ENCODE measurements at regions not wholly inside any gene's neighbourhood (a gene's known extent, or its start where the extent isn't known, plus 50 kb on each side); places are given as distances from the start of the nearest gene placed in this dataset.

DNA sequence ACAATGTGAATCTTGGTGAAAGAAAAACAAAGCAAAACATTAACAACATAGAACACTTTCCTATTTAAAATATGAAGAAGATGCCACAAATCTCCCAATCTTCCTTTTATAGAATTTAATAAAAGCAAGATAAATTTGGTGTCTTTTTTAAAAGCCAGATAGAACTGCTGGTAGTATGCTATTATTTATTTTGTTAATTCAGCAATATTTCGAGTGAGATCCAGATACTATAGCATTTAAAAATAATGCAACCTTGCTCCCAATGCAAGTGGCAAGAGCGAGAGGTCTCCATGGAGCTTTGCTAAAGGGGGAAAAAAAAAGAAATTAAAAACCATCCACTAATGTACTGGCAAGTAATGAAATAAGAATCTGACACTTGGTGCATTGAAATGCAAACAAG lies 121.8 kb downstream of the IL20RB start:
- Histone ChIP-seq H3K27me3 (replicated peaks in 2 of 5; ENCODE audit: control insufficient read depth in 4 of 5, insufficient read depth in 5 of 5, low read length in 4 of 5) (peaks cover 0 to 9% (median under 1%) of the 10 kb centered on the region in 5 experiments), H3K4me3 (ENCODE audit: control insufficient read depth in 1 of 7, extremely low read depth in 1 of 7, insufficient read depth in 4 of 7, low read depth in 2 of 7, low read length in 6 of 7) (no peak overlapping the region), H3K36me3 (ENCODE audit: control insufficient read depth in 4 of 4, insufficient read depth in 4 of 4, low read length in 3 of 4) (no peaks in the 10 kb centered on the region), H3K4me1 (ENCODE audit: control extremely low read depth in 1 of 4, control insufficient read depth in 4 of 4, insufficient read depth in 4 of 4, low read length in 3 of 4) (no peaks in the 10 kb centered on the region), H3K9me3 (ENCODE audit: control extremely low read depth in 1 of 5, control insufficient read depth in 4 of 5, insufficient read depth in 2 of 5, low read depth in 1 of 5, low read length in 4 of 5) (no peaks in the 10 kb centered on the region), H3K27ac (ENCODE audit: insufficient read depth in 1 of 2, low read depth in 1 of 2, low read length in 2 of 2, poor library complexity in 1 of 2, severe bottlenecking in 2 of 2) (no peak overlapping the region)
- ChIA-PET POLR2A (no interaction called here), CTCF (no interaction called here)
- no CpG with 5 or more reads among the region's 2 CpGs for WGBS (ENCODE audit: insufficient coverage)
- no peak for DNase-seq

DNA sequence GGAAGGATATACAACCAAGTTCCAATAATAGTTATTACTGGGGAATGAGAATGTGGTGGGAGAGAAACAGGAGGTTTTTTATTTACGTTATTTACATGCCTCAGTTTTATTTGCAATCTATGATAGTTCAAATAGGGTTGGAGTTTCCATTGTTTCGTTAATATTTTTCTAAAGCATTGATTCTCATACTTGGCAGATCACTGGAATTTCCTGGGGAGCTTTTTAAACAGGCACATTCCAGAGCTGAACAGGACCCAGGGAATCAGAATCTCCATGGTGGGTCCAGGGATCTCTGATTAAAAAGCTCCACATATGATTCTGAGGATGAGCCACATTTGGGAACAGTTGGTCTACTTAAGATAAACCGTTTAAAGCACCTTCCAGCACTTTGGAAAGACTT lies 123.9 kb downstream of the IL20RB start:
- DNase-seq = no peak
- H3K4me3 ChIP-seq (ENCODE audit: control insufficient read depth in 1 of 7, extremely low read depth in 1 of 7, insufficient read depth in 4 of 7, low read depth in 2 of 7, low read length in 6 of 7) = no peak overlapping the region
- H3K4me1 ChIP-seq (ENCODE audit: control extremely low read depth in 1 of 4, control insufficient read depth in 4 of 4, insufficient read depth in 4 of 4, low read length in 3 of 4) = no peaks in the 10 kb centered on the region
- ChIA-PET CTCF (no interaction called here), POLR2A (no interaction called here)
- H3K27me3 ChIP-seq (replicated peaks in 2 of 5; ENCODE audit: control insufficient read depth in 4 of 5, insufficient read depth in 5 of 5, low read length in 4 of 5) = peaks cover 0 to 8% (median 4%) of the 10 kb centered on the region in 5 experiments
- no peak overlapping the region for H3K27ac ChIP-seq (ENCODE audit: insufficient read depth in 1 of 2, low read depth in 1 of 2, low read length in 2 of 2, poor library complexity in 1 of 2, severe bottlenecking in 2 of 2)
- H3K36me3 ChIP-seq (ENCODE audit: control insufficient read depth in 4 of 4, insufficient read depth in 4 of 4, low read length in 3 of 4) = no peaks in the 10 kb centered on the region
- no CpG with 5 or more reads among the region's 3 CpGs for WGBS (ENCODE audit: insufficient coverage)
- no peaks in the 10 kb centered on the region for H3K9me3 ChIP-seq (ENCODE audit: control extremely low read depth in 1 of 5, control insufficient read depth in 4 of 5, insufficient read depth in 2 of 5, low read depth in 1 of 5, low read length in 4 of 5)

DNA sequence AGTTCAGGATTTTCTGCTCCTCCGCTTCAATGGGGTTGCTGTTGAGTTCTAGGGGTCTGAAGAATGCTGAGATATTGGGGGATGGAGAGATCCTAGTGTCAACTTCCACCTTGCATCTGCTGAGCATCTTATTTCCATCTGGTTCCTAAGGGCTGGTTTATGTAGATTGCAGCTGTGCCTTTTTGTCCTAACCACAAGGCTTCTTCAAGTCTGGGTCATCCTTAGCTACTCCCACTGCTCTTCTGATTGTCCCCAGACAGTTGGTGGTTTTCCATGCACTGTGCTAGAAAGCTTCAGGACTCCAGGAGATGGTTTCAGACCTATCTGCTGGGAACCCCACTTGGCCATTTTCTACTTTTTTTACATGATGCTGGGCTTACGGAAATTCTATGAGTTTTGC lies 125.0 kb downstream of the IL20RB start:
- H3K36me3 ChIP-seq (ENCODE audit: control insufficient read depth in 4 of 4, insufficient read depth in 4 of 4, low read length in 3 of 4) = no peaks in the 10 kb centered on the region

DNA sequence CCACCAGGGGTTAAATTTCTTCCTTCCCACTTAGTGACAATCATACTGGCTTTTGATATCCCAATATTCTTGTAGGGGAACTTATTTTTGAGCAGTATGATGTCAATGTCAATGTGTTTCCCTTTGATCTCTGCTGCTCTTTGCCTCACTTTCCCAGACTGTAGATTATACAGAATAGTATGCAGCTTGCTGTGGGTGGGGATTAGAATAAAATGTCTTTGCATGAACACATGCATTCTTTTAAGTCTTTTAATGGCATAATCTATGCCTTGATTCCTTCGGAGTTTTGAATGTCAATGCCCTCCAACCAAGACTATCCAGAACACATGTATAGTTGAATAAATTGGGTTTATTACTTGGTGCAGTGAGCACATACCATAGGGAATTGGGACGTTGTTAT lies 125.5 kb downstream of the IL20RB start:
- CTCF ChIA-PET = no interaction called here
- H3K9me3 ChIP-seq (ENCODE audit: control extremely low read depth in 1 of 5, control insufficient read depth in 4 of 5, insufficient read depth in 2 of 5, low read depth in 1 of 5, low read length in 4 of 5) = no peaks in the 10 kb centered on the region
- H3K36me3 ChIP-seq (ENCODE audit: control insufficient read depth in 4 of 4, insufficient read depth in 4 of 4, low read length in 3 of 4) = no peaks in the 10 kb centered on the region
- no peak for DNase-seq
- H3K4me1 ChIP-seq (ENCODE audit: control extremely low read depth in 1 of 4, control insufficient read depth in 4 of 4, insufficient read depth in 4 of 4, low read length in 3 of 4) = no peaks in the 10 kb centered on the region
- peaks cover 0 to 8% (median 4%) of the 10 kb centered on the region in 5 experiments for H3K27me3 ChIP-seq (replicated peaks in 2 of 5; ENCODE audit: control insufficient read depth in 4 of 5, insufficient read depth in 5 of 5, low read length in 4 of 5)
- no peak overlapping the region for H3K4me3 ChIP-seq (ENCODE audit: control insufficient read depth in 1 of 7, extremely low read depth in 1 of 7, insufficient read depth in 4 of 7, low read depth in 2 of 7, low read length in 6 of 7)
- 100% methylated on average over 1 of the region's 2 CpGs for WGBS (ENCODE audit: insufficient coverage)
- POLR2A ChIA-PET = no interaction called here
- H3K27ac ChIP-seq (ENCODE audit: insufficient read depth in 1 of 2, low read depth in 1 of 2, low read length in 2 of 2, poor library complexity in 1 of 2, severe bottlenecking in 2 of 2) = no peak overlapping the region

More for the DNA sequence above, 125.0 kb downstream of the IL20RB start:
- Histone ChIP-seq H3K4me3 (ENCODE audit: control insufficient read depth in 1 of 7, extremely low read depth in 1 of 7, insufficient read depth in 4 of 7, low read depth in 2 of 7, low read length in 6 of 7) (no peak overlapping the region), H3K27ac (ENCODE audit: insufficient read depth in 1 of 2, low read depth in 1 of 2, low read length in 2 of 2, poor library complexity in 1 of 2, severe bottlenecking in 2 of 2) (no peak overlapping the region), H3K4me1 (ENCODE audit: control extremely low read depth in 1 of 4, control insufficient read depth in 4 of 4, insufficient read depth in 4 of 4, low read length in 3 of 4) (no peaks in the 10 kb centered on the region), H3K9me3 (ENCODE audit: control extremely low read depth in 1 of 5, control insufficient read depth in 4 of 5, insufficient read depth in 2 of 5, low read depth in 1 of 5, low read length in 4 of 5) (no peaks in the 10 kb centered on the region), H3K27me3 (replicated peaks in 2 of 5; ENCODE audit: control insufficient read depth in 4 of 5, insufficient read depth in 5 of 5, low read length in 4 of 5) (peaks cover 0 to 8% (median 4%) of the 10 kb centered on the region in 5 experiments)
- POLR2A ChIA-PET = no interaction called here
- CTCF ChIA-PET = no interaction called here
- WGBS (ENCODE audit: insufficient coverage) = no CpG with 5 or more reads among the region's 2 CpGs
- DNase-seq = no peak

DNA sequence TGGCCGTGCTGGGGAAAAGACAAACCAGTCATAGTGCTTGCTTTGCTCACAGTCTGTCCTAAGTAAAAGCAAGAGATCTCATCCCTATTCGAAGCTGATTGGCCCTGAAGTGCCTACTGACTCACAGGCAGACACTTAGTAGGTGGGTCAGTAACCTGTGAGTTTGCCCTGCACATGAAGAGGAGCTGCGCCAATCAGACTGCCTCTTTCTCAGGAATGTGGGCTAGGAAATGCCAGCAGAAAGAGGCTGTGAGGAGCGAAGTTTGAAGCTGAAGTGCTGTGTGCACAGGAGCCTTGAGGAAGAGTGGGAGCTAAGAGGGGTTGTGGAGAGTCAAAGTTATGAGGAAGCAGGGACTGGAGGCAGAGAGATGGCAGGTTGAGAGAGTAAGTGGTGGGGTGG lies 126.8 kb downstream of the IL20RB start:
- ChIA-PET POLR2A (no interaction called here), CTCF (no interaction called here)
- Histone ChIP-seq H3K4me1 (ENCODE audit: control extremely low read depth in 1 of 4, control insufficient read depth in 4 of 4, insufficient read depth in 4 of 4, low read length in 3 of 4) (no peaks in the 10 kb centered on the region), H3K27ac (ENCODE audit: insufficient read depth in 1 of 2, low read depth in 1 of 2, low read length in 2 of 2, poor library complexity in 1 of 2, severe bottlenecking in 2 of 2) (no peak overlapping the region), H3K9me3 (ENCODE audit: control extremely low read depth in 1 of 5, control insufficient read depth in 4 of 5, insufficient read depth in 2 of 5, low read depth in 1 of 5, low read length in 4 of 5) (no peaks in the 10 kb centered on the region), H3K27me3 (replicated peaks in 2 of 5; ENCODE audit: control insufficient read depth in 4 of 5, insufficient read depth in 5 of 5, low read length in 4 of 5) (peaks cover 0 to 8% (median 4%) of the 10 kb centered on the region in 5 experiments), H3K4me3 (ENCODE audit: control insufficient read depth in 1 of 7, extremely low read depth in 1 of 7, insufficient read depth in 4 of 7, low read depth in 2 of 7, low read length in 6 of 7) (no peak overlapping the region), H3K36me3 (ENCODE audit: control insufficient read depth in 4 of 4, insufficient read depth in 4 of 4, low read length in 3 of 4) (no peaks in the 10 kb centered on the region)
- 85% methylated on average over 4 of the region's 4 CpGs for WGBS (ENCODE audit: insufficient coverage)
- no peak for DNase-seq

DNA sequence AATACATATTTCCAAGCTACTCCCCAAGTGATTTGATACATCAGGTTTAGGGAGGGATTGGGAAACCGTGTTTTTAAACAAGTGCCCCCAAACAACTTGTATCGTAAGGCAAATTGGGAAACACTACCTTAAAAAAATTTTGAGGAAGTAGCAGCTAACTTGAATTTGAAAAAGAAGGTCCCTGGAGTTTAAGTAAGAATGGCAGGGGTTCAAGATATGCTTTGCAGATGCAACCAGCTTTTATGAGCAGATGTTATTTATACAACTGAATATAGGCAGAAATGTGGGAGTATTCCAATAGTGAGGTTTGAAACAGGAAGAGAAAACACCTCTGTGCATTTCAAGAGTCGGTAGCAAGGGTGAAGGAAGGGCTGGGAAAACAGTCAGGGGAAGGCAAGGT lies 139.6 kb downstream of the IL20RB start:
- H3K36me3 ChIP-seq (ENCODE audit: control insufficient read depth in 4 of 4, insufficient read depth in 4 of 4, low read length in 3 of 4) = no peaks in the 10 kb centered on the region
- 10% methylated on average over 2 of the region's 3 CpGs for WGBS (ENCODE audit: insufficient coverage)
- DNase-seq = no peak
- no peaks in the 10 kb centered on the region for H3K9me3 ChIP-seq (ENCODE audit: control extremely low read depth in 1 of 5, control insufficient read depth in 4 of 5, insufficient read depth in 2 of 5, low read depth in 1 of 5, low read length in 4 of 5)
- no peak overlapping the region for H3K27ac ChIP-seq (ENCODE audit: insufficient read depth in 1 of 2, low read depth in 1 of 2, low read length in 2 of 2, poor library complexity in 1 of 2, severe bottlenecking in 2 of 2)
- POLR2A ChIA-PET = no interaction called here
- no peaks in the 10 kb centered on the region for H3K4me1 ChIP-seq (ENCODE audit: control extremely low read depth in 1 of 4, control insufficient read depth in 4 of 4, insufficient read depth in 4 of 4, low read length in 3 of 4)
- H3K27me3 ChIP-seq (replicated peaks in 2 of 5; ENCODE audit: control insufficient read depth in 4 of 5, insufficient read depth in 5 of 5, low read length in 4 of 5) = peaks cover 0 to 4% (median 2%) of the 10 kb centered on the region in 5 experiments
- CTCF ChIA-PET = interaction anchor here (2.0 to 3.5 kb wide), 3 partner anchors 9 to 14 kb away, joined by 6 to 16 read pairs (median 8); no protein-coding TSS in a partner anchor
- H3K4me3 ChIP-seq (ENCODE audit: control insufficient read depth in 1 of 7, extremely low read depth in 1 of 7, insufficient read depth in 4 of 7, low read depth in 2 of 7, low read length in 6 of 7) = no peak overlapping the region

DNA sequence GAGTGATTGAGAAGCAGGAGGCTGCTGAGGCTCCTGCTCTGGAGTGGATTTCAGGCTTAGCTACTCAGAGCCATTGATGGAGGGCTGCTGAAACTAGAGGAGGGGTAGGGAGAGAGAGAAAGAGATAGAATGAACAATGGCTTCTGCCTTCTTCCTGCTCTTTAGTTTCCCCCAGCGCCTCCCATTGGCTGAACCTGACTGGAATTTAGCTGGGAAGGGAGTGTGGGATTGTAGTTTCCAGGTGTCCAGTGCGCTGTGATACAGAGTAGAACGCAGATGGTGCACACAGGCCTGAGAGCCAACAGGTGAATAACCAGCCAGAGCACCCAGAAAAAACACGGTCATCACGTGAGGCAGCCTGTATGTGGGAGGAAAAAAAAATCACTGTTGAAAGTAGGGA lies 140.1 kb downstream of the IL20RB start:
- no peaks in the 10 kb centered on the region for H3K4me1 ChIP-seq (ENCODE audit: control extremely low read depth in 1 of 4, control insufficient read depth in 4 of 4, insufficient read depth in 4 of 4, low read length in 3 of 4)
- H3K36me3 ChIP-seq (ENCODE audit: control insufficient read depth in 4 of 4, insufficient read depth in 4 of 4, low read length in 3 of 4) = no peaks in the 10 kb centered on the region
- no peak for DNase-seq
- H3K9me3 ChIP-seq (ENCODE audit: control extremely low read depth in 1 of 5, control insufficient read depth in 4 of 5, insufficient read depth in 2 of 5, low read depth in 1 of 5, low read length in 4 of 5) = no peaks in the 10 kb centered on the region
- ChIA-PET POLR2A (no interaction called here), CTCF (interaction anchor here (0.5 to 3.5 kb wide), 4 partner anchors 8 to 1055 kb away, joined by 4 to 16 read pairs (median 7); no protein-coding TSS in a partner anchor)
- WGBS (ENCODE audit: insufficient coverage) = 97% methylated on average over 4 of the region's 5 CpGs
- no peak overlapping the region for H3K27ac ChIP-seq (ENCODE audit: insufficient read depth in 1 of 2, low read depth in 1 of 2, low read length in 2 of 2, poor library complexity in 1 of 2, severe bottlenecking in 2 of 2)
- H3K27me3 ChIP-seq (replicated peaks in 2 of 5; ENCODE audit: control insufficient read depth in 4 of 5, insufficient read depth in 5 of 5, low read length in 4 of 5) = peaks cover 0 to 4% (median 2%) of the 10 kb centered on the region in 5 experiments
- H3K4me3 ChIP-seq (ENCODE audit: control insufficient read depth in 1 of 7, extremely low read depth in 1 of 7, insufficient read depth in 4 of 7, low read depth in 2 of 7, low read length in 6 of 7) = no peak overlapping the region
